Panc1 (cell line): ENCODE measurements at regions not wholly inside any gene's neighbourhood (a gene's known extent, or its start where the extent isn't known, plus 50 kb on each side); places are given as distances from the start of the nearest gene placed in this dataset.

ENCODE experiments used
- ATAC-seq: fragments of 200-7000 bp; cut with Tn5 transposase; 2 replicates; pipeline ENCODE4 v1.9.1; 2020; ENCODE audit warnings: mild to moderate bottlenecking, moderate library complexity
- BruUV-seq: library from RNA; stranded (reverse); fragments of 400-500 nt; replicated peaks from 2 replicates; lab custom pipeline; 2021; lab: Mats Ljungman, UMichigan
- CTCF ChIA-PET: fragments of 300-600 bp; sonication (Branson Sonifier 250); formaldehyde crosslinking; loops from one replicate; lab custom pipeline; 2022; ENCODE audit warnings: antibody characterized with exemption; lab: Charles Lee
- POLR2A ChIA-PET: fragments of 300-600 bp; sonication (Branson Sonifier 250); formaldehyde crosslinking; loops from one replicate; lab custom pipeline; 2022; ENCODE audit warnings: antibody characterized with exemption; lab: Charles Lee
- DNase-seq: peaks from one replicate; pipeline ENCODE4 v3.0.0-alpha.2; 2010; ENCODE audit warnings: low read depth, low spot score
- H3K27ac ChIP-seq: 2 replicates; pipeline ENCODE4 v1.5.1; 2011; ENCODE audit warnings: mild to moderate bottlenecking, low read length, inconsistent platforms
- H3K27me3 ChIP-seq: fragments of 200-500 bp; sonication (Bioruptor generic); 2 replicates; pipeline ENCODE4 v1.6.0; 2014; ENCODE audit warnings: low read length, inconsistent platforms; ENCODE audit not compliant: control insufficient read depth, insufficient read depth
- H3K36me3 ChIP-seq: fragments of 200-500 bp; sonication (Bioruptor generic); 2 replicates; pipeline ENCODE4 v1.5.1; 2014; ENCODE audit warnings: inconsistent platforms, mild to moderate bottlenecking, low read length, moderate library complexity; ENCODE audit not compliant: control insufficient read depth, insufficient read depth
- H3K4me1 ChIP-seq: 2 replicates; pipeline ENCODE4 v1.5.1; 2011; ENCODE audit warnings: inconsistent platforms, mild to moderate bottlenecking, low read length, moderate library complexity; ENCODE audit not compliant: control insufficient read depth, insufficient read depth
- H3K4me3 ChIP-seq, 2 experiments: 2 replicates each; pipeline ENCODE4 v1.5.1; 2011 to 2012; ENCODE audit warnings: low read depth in 2 of 2, low read length in 2 of 2, mild to moderate bottlenecking in 2 of 2, inconsistent platforms in 1 of 2, moderate library complexity in 1 of 2
- H3K9me3 ChIP-seq: fragments of 200-500 bp; sonication (Bioruptor generic); 2 replicates; pipeline ENCODE4 v1.5.1; 2014; ENCODE audit warnings: low read depth, mild to moderate bottlenecking, inconsistent platforms, low read length, moderate library complexity; ENCODE audit not compliant: control insufficient read depth, insufficient read depth
- CTCF ChIP-seq: fragments of 450-650 bp; IDR thresholded peaks from 2 replicates; pipeline ENCODE4 v1.5.1; 2017; ENCODE audit warnings: mild to moderate bottlenecking
- POLR2AphosphoS5 ChIP-seq: IDR thresholded peaks from 2 replicates; pipeline ENCODE4 v1.6.1; 2012; ENCODE audit warnings: mild to moderate bottlenecking, low read depth, low read length, moderate library complexity
- REST ChIP-seq, 2 experiments: IDR thresholded peaks; 2 replicates each; pipeline ENCODE4 v1.6.1; 2011 to 2012; ENCODE audit warnings: low read depth in 2 of 2, control low read depth in 1 of 2, low read length in 1 of 2, mild to moderate bottlenecking in 1 of 2, moderate library complexity in 1 of 2; ENCODE audit not compliant: insufficient read depth in 1 of 2
- SIN3A ChIP-seq: IDR thresholded peaks from 2 replicates; pipeline ENCODE4 v1.6.1; 2012; ENCODE audit warnings: low read depth, mild to moderate bottlenecking, low read length, moderate library complexity, borderline replicate concordance; ENCODE audit not compliant: insufficient read depth
- TCF7L2 ChIP-seq: IDR thresholded peaks from 2 replicates; pipeline ENCODE4 v1.6.1; 2011; ENCODE audit warnings: mild to moderate bottlenecking, low read depth, low read length, inconsistent platforms
- in situ Hi-C: cut with HindIII; loops from 2 replicates; pipeline ENCODE4 v1.10.0; 2016; ENCODE audit warnings: low sequenced_read_pairs, low pct_unique_long_range_greater_than_20kb
- intact Hi-C: fragments of 100-400 bp; cut with micrococcal nuclease; formaldehyde crosslinking; loops from one replicate; pipeline ENCODE4 v1.10.0; 2022; ENCODE audit not compliant: unreplicated experiment

- in situ Hi-C loops = no loop called here
- CTCF ChIA-PET = no interaction called here
- DNase-seq = no peak
Measured at GRCh38 chr3:18051306-18051705, 308.9 kb upstream of the TBC1D5 start.

GRCh38 chr3:18049096-18049495, 306.7 kb upstream of the TBC1D5 start:
- CTCF ChIA-PET = no interaction called here
- no peaks in the 10 kb centered on the region for H3K4me1 ChIP-seq
- ATAC-seq (no peak), DNase-seq (no peak)
- in situ Hi-C loops = no loop called here
- POLR2A ChIA-PET = no interaction called here
- no peak overlapping the region for H3K27ac ChIP-seq
- no peaks in the 10 kb centered on the region for H3K27me3 ChIP-seq
- no TSS peak for BruUV-seq
- H3K4me3 ChIP-seq = no peak overlapping the region
- H3K9me3 ChIP-seq = no peaks in the 10 kb centered on the region
- no peak for TF ChIP-seq CTCF
- TF ChIP-seq REST (IDR thresholded peaks at IDR 0.05; ENCODE audit: insufficient read depth in 1 of 2, low read depth in 2 of 2, low read length in 1 of 2) = no peak
- TF ChIP-seq SIN3A = no peak
- no peak for TF ChIP-seq POLR2AphosphoS5
- TF ChIP-seq TCF7L2 = no peak
- intact Hi-C loops = no loop called here
- no peaks in the 10 kb centered on the region for H3K36me3 ChIP-seq

More at GRCh38 chr3:18051306-18051705, 308.9 kb upstream of the TBC1D5 start:
- intact Hi-C loops = no loop called here
- BruUV-seq = no TSS peak
- no peak overlapping the region for H3K27ac ChIP-seq
- ATAC-seq = no peak
- TF ChIP-seq SIN3A = no peak
- TF ChIP-seq REST (IDR thresholded peaks at IDR 0.05; ENCODE audit: insufficient read depth in 1 of 2, low read depth in 2 of 2, low read length in 1 of 2) = no peak
- no peak for TF ChIP-seq TCF7L2
- TF ChIP-seq POLR2AphosphoS5 = no peak
- H3K36me3 ChIP-seq = no peaks in the 10 kb centered on the region
- no peaks in the 10 kb centered on the region for H3K27me3 ChIP-seq
- H3K4me1 ChIP-seq = no peaks in the 10 kb centered on the region
- H3K4me3 ChIP-seq = no peak overlapping the region
- H3K9me3 ChIP-seq = no peaks in the 10 kb centered on the region
- POLR2A ChIA-PET = no interaction called here
